Thoracic aorta (tissue), 2 donors: ENCODE measurements at regions not wholly inside any gene's neighbourhood (a gene's known extent, or its start where the extent isn't known, plus 50 kb on each side); places are given as distances from the start of the nearest gene placed in this dataset.

Source experiments
- ATAC-seq: fragments of 150-250 bp; one replicate; pipeline ENCODE4 v1.8.0; 2017; ENCODE audit warnings: low read depth; ENCODE audit not compliant: insufficient number of reproducible peaks, low FRiP score
- DNase-seq: peaks from one replicate; pipeline ENCODE4 v3.0.0-alpha.2; 2020; ENCODE audit warnings: low spot score
- H3K27ac ChIP-seq, 2 donors: fragments of 200-600 bp; sonication (generic); 1 replicate in 1 of 2; 2 replicates in 1 of 2; pipeline ENCODE4 v1.5.1; 2016; ENCODE audit warnings: mild to moderate bottlenecking in 2 of 2, moderate library complexity in 2 of 2
- H3K27me3 ChIP-seq: fragments of 200-600 bp; sonication (generic); replicated peaks from 2 replicates; pipeline ENCODE4 v1.6.0; 2016; ENCODE audit warnings: mild to moderate bottlenecking; ENCODE audit not compliant: insufficient read depth
- H3K36me3 ChIP-seq: fragments of 200-600 bp; sonication (generic); one replicate; pipeline ENCODE4 v1.5.1; 2016
- H3K4me1 ChIP-seq, 2 donors: fragments of 200-600 bp; sonication (generic); 1 replicate in 1 of 2; 2 replicates in 1 of 2; pipeline versions ENCODE4 v1.5.1 to v1.6.0; 2016; ENCODE audit warnings: low read depth in 2 of 2, mild to moderate bottlenecking in 1 of 2; ENCODE audit not compliant: control insufficient read depth in 1 of 2
- H3K4me3 ChIP-seq: fragments of 200-600 bp; sonication (generic); 2 replicates; pipeline ENCODE4 v1.5.1; 2016; ENCODE audit warnings: mild to moderate bottlenecking
- H3K9me3 ChIP-seq: fragments of 200-600 bp; sonication (generic); 2 replicates; pipeline ENCODE4 v1.5.1; 2016
- TF ChIP-seq, protein P1 (sequence below): fragments of 200-600 bp; sonication (generic); IDR thresholded peaks from one replicate; pipeline ENCODE4 v1.5.1; 2019; ENCODE audit warnings: antibody characterized with exemption

- no peak for ATAC-seq
- H3K9me3 ChIP-seq = no peaks in the 10 kb centered on the region
- H3K27me3 ChIP-seq = no peaks in the 10 kb centered on the region
- H3K4me3 ChIP-seq = no peak overlapping the region
- no peak for DNase-seq
- H3K36me3 ChIP-seq = no peaks in the 10 kb centered on the region
- no peak overlapping the region for H3K27ac ChIP-seq
- TF ChIP-seq, protein P1, sequence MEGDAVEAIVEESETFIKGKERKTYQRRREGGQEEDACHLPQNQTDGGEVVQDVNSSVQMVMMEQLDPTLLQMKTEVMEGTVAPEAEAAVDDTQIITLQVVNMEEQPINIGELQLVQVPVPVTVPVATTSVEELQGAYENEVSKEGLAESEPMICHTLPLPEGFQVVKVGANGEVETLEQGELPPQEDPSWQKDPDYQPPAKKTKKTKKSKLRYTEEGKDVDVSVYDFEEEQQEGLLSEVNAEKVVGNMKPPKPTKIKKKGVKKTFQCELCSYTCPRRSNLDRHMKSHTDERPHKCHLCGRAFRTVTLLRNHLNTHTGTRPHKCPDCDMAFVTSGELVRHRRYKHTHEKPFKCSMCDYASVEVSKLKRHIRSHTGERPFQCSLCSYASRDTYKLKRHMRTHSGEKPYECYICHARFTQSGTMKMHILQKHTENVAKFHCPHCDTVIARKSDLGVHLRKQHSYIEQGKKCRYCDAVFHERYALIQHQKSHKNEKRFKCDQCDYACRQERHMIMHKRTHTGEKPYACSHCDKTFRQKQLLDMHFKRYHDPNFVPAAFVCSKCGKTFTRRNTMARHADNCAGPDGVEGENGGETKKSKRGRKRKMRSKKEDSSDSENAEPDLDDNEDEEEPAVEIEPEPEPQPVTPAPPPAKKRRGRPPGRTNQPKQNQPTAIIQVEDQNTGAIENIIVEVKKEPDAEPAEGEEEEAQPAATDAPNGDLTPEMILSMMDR = no peak
- no peaks in the 10 kb centered on the region for H3K4me1 ChIP-seq
Measured at GRCh38 chr1:5419501-5419900, 572.7 kb downstream of the NPHP4 start.

- H3K27me3 ChIP-seq = no peaks in the 10 kb centered on the region
Measured at GRCh38 chr1:5416518-5416917, 575.7 kb downstream of the NPHP4 start.

DNA sequence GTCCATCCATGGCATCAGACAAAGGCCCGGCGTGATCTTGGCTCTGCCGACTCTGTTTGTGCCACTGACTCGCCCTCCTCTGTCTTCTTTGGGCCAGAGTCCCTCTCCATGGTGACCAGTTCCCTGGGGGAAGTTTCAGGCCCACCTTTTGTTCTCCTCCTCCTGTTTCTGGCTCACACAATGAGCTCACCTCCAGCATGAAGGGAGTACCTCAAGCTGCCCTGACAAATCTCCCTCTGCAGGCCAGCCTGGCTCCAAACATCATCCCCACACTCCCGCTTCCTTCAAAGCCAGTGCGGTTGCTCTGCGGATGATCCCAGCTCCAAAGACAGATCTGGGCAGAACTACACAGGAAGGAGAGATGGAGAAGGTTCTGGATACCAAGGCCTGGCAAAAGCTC, 576.6 kb downstream of the NPHP4 start:
- Histone ChIP-seq H3K4me1 (no peaks in the 10 kb centered on the region), H3K36me3 (no peaks in the 10 kb centered on the region), H3K4me3 (no peak overlapping the region), H3K27ac (no peak overlapping the region), H3K9me3 (no peaks in the 10 kb centered on the region), H3K27me3 (no peaks in the 10 kb centered on the region)
- DNase-seq (no peak), ATAC-seq (no peak)
- TF ChIP-seq, protein P1 = no peak

More at GRCh38 chr1:5416518-5416917, 575.7 kb downstream of the NPHP4 start:
- H3K9me3 ChIP-seq = no peaks in the 10 kb centered on the region
- no peak overlapping the region for H3K27ac ChIP-seq
- H3K4me3 ChIP-seq = no peak overlapping the region
- ATAC-seq (no peak), DNase-seq (no peak)
- TF ChIP-seq, protein P1 = no peak
- H3K36me3 ChIP-seq = no peaks in the 10 kb centered on the region
- no peaks in the 10 kb centered on the region for H3K4me1 ChIP-seq

DNA sequence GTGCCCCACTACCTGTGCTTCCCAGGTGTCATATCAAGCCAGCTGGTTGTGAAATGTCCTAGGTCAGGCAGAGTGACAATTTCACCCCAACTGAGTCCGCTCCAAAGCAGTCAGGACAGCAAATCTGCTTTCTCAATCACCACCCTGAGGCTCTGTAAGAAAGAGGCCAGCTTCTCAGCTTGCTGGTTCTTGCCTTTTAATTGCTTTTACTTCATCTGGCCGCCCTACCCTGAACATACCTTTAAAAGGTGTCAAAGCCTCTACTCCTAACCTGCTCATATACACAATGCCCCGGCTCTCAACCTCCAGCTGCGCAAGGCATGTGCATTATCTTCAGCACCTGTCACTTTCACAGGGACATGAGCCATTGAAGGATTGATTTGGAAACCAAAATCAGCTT, 581.6 kb downstream of the NPHP4 start:
- Histone ChIP-seq H3K36me3 (no peaks in the 10 kb centered on the region), H3K27me3 (no peaks in the 10 kb centered on the region), H3K9me3 (no peaks in the 10 kb centered on the region), H3K27ac (no peak overlapping the region), H3K4me3 (no peak overlapping the region), H3K4me1 (no peaks in the 10 kb centered on the region)
- DNase-seq = no peak
- TF ChIP-seq, protein P1 = no peak
- no peak for ATAC-seq

DNA sequence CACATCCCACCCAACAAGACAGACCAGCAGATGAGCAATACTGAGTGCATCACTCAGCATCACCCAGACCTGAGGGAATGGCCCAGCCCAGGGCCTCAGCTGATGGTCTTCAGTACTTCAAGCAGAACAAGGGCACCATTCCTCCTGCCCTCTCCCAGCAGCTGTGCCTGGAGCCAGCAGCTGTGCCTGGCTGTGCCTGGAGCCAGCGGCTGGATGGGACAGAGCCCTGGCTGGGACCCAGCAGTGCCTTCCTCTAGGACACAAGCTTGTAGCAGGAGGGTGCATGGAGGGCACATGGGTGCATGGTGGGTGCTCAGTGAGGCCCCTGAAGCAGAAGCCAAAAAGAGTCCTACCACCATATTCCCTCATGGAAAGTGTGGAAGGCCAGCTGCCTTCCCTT, 583.8 kb downstream of the NPHP4 start:
- no peaks in the 10 kb centered on the region for H3K36me3 ChIP-seq
- TF ChIP-seq, protein P1 = no peak

More for the DNA sequence above, 583.8 kb downstream of the NPHP4 start:
- no peak for DNase-seq
- no peaks in the 10 kb centered on the region for H3K4me1 ChIP-seq
- H3K9me3 ChIP-seq = no peaks in the 10 kb centered on the region
- no peak overlapping the region for H3K27ac ChIP-seq
- no peak overlapping the region for H3K4me3 ChIP-seq
- no peaks in the 10 kb centered on the region for H3K27me3 ChIP-seq
- ATAC-seq = no peak
